Large intestine (tissue), 3 donors: ENCODE measurements at regions not wholly inside any gene's neighbourhood (a gene's known extent, or its start where the extent isn't known, plus 50 kb on each side); places are given as distances from the start of the nearest gene placed in this dataset.

Source experiments
- DNase-seq, 2 donors: peaks; one replicate each; pipeline versions ENCODE4 v3.0.0 to v3.0.0-alpha.2; 2013
- H3K27ac ChIP-seq: one replicate; pipeline ENCODE4 v1.5.1; 2013; ENCODE audit warnings: low read length
- H3K27me3 ChIP-seq: 2 replicates; pipeline ENCODE4 v1.6.1; 2013; ENCODE audit warnings: low read length; ENCODE audit not compliant: control insufficient read depth, insufficient read depth
- H3K36me3 ChIP-seq: 2 replicates; pipeline ENCODE4 v1.6.1; 2013; ENCODE audit warnings: low read length; ENCODE audit not compliant: control insufficient read depth, insufficient read depth
- H3K4me1 ChIP-seq: one replicate; pipeline ENCODE4 v1.6.1; 2013; ENCODE audit warnings: low read length; ENCODE audit not compliant: control insufficient read depth, insufficient read depth
- H3K4me3 ChIP-seq: one replicate; pipeline ENCODE4 v1.5.1; 2013; ENCODE audit warnings: low read length
- H3K9me3 ChIP-seq: one replicate; pipeline ENCODE4 v1.6.1; 2013; ENCODE audit warnings: mild to moderate bottlenecking, low read depth, low read length, moderate library complexity; ENCODE audit not compliant: control insufficient read depth
- WGBS: methylation state at CpG from one replicate; pipeline ENCODE4 v1.1.5; 2013; ENCODE audit warnings: low lambda C conversion rate; ENCODE audit not compliant: insufficient coverage; 5-methylcytosine and 5-hydroxymethylcytosine counted together

GRCh38 chr18:78771496-78772359, 207.9 kb upstream of the SALL3 start:
- H3K9me3 ChIP-seq: no peaks in the 10 kb centered on the region
- H3K4me1 ChIP-seq: peaks cover 14% of the 10 kb centered on the region
- no peaks in the 10 kb centered on the region for H3K36me3 ChIP-seq
- H3K4me3 ChIP-seq: no peak overlapping the region
- no peak overlapping the region for H3K27ac ChIP-seq
- 86% methylated on average over 1 of the region's 22 CpGs for WGBS
- no peak for DNase-seq
- no peaks in the 10 kb centered on the region for H3K27me3 ChIP-seq

- no peaks in the 10 kb centered on the region for H3K27me3 ChIP-seq
These were observed 207.0 kb upstream of the SALL3 start for GRCh38 chr18:78772360-78773302.

GRCh38 chr18:78773303-78773755, 206.3 kb upstream of the SALL3 start:
- no CpG with 5 or more reads among the region's 7 CpGs for WGBS
- Histone ChIP-seq H3K27ac (no peak overlapping the region), H3K36me3 (no peaks in the 10 kb centered on the region), H3K27me3 (no peaks in the 10 kb centered on the region), H3K4me1 (peaks cover 13% of the 10 kb centered on the region), H3K4me3 (no peak overlapping the region), H3K9me3 (no peaks in the 10 kb centered on the region)
- no peak for DNase-seq

More at GRCh38 chr18:78772360-78773302, 207.0 kb upstream of the SALL3 start:
- no peak for DNase-seq
- no CpG with 5 or more reads among the region's 26 CpGs for WGBS
- Histone ChIP-seq H3K36me3 (no peaks in the 10 kb centered on the region), H3K9me3 (no peaks in the 10 kb centered on the region), H3K27ac (no peak overlapping the region), H3K4me3 (no peak overlapping the region), H3K4me1 (peaks cover 14% of the 10 kb centered on the region)

GRCh38 chr18:78773819-78774218, 205.8 kb upstream of the SALL3 start:
- no peaks in the 10 kb centered on the region for H3K27me3 ChIP-seq
- H3K9me3 ChIP-seq: no peaks in the 10 kb centered on the region
- no peak overlapping the region for H3K27ac ChIP-seq
- H3K4me3 ChIP-seq: no peak overlapping the region
- DNase-seq: no peak
- WGBS: no CpG with 5 or more reads among the region's 9 CpGs
- peaks cover 9% of the 10 kb centered on the region for H3K4me1 ChIP-seq
- no peaks in the 10 kb centered on the region for H3K36me3 ChIP-seq

- Histone ChIP-seq H3K27me3 (no peaks in the 10 kb centered on the region), H3K27ac (no peak overlapping the region), H3K4me3 (no peak overlapping the region), H3K9me3 (no peaks in the 10 kb centered on the region), H3K4me1 (peaks cover 4% of the 10 kb centered on the region), H3K36me3 (no peaks in the 10 kb centered on the region)
- no CpG with 5 or more reads among the region's 22 CpGs for WGBS
- no peak for DNase-seq
These were observed 204.9 kb upstream of the SALL3 start for GRCh38 chr18:78774741-78775141.

GRCh38 chr18:78776151-78776550, 203.5 kb upstream of the SALL3 start:
- Histone ChIP-seq H3K27me3 (no peaks in the 10 kb centered on the region), H3K4me1 (peaks cover 4% of the 10 kb centered on the region), H3K9me3 (no peaks in the 10 kb centered on the region), H3K27ac (no peak overlapping the region), H3K36me3 (no peaks in the 10 kb centered on the region), H3K4me3 (no peak overlapping the region)
- WGBS: no CpG with 5 or more reads among the region's 5 CpGs
- no peak for DNase-seq

- no peak for DNase-seq
- H3K9me3 ChIP-seq: no peaks in the 10 kb centered on the region
- H3K4me3 ChIP-seq: no peak overlapping the region
- no peak overlapping the region for H3K27ac ChIP-seq
- WGBS: no CpG with 5 or more reads among the region's 17 CpGs
- H3K36me3 ChIP-seq: no peaks in the 10 kb centered on the region
- peaks cover 4% of the 10 kb centered on the region for H3K4me1 ChIP-seq
- no peaks in the 10 kb centered on the region for H3K27me3 ChIP-seq
These were observed 202.8 kb upstream of the SALL3 start for GRCh38 chr18:78776706-78777285.

GRCh38 chr18:78777992-78778391, 201.6 kb upstream of the SALL3 start:
- no peak for DNase-seq
- Histone ChIP-seq H3K9me3 (no peaks in the 10 kb centered on the region), H3K36me3 (no peaks in the 10 kb centered on the region), H3K27me3 (no peaks in the 10 kb centered on the region), H3K27ac (no peak overlapping the region), H3K4me3 (no peak overlapping the region), H3K4me1 (peaks cover 4% of the 10 kb centered on the region)
- WGBS: no CpG with 5 or more reads among the region's 17 CpGs

GRCh38 chr18:78778651-78779050, 201.0 kb upstream of the SALL3 start:
- Histone ChIP-seq H3K27ac (no peak overlapping the region), H3K9me3 (no peaks in the 10 kb centered on the region), H3K27me3 (no peaks in the 10 kb centered on the region), H3K36me3 (no peaks in the 10 kb centered on the region), H3K4me1 (peaks cover 4% of the 10 kb centered on the region), H3K4me3 (no peak overlapping the region)
- WGBS: no CpG with 5 or more reads among the region's 15 CpGs
- no peak for DNase-seq
